ENCODE measurements at regions not wholly inside any gene's neighbourhood (a gene's known extent, or its start where the extent isn't known, plus 50 kb on each side); places are given as distances from the start of the nearest gene placed in this dataset.
"Not testable (repeated sequence)": the region's sequence is repeated elsewhere in the genome, so short reads cannot be mapped to it uniquely, and the experiment has no call there.

GRCh38 chr2:83331810-83332209 lies 1127.3 kb downstream of the SUCLG1 start:
- H3K27ac Mint-ChIP-seq = no peak overlapping the region
- no peak for ATAC-seq

DNA sequence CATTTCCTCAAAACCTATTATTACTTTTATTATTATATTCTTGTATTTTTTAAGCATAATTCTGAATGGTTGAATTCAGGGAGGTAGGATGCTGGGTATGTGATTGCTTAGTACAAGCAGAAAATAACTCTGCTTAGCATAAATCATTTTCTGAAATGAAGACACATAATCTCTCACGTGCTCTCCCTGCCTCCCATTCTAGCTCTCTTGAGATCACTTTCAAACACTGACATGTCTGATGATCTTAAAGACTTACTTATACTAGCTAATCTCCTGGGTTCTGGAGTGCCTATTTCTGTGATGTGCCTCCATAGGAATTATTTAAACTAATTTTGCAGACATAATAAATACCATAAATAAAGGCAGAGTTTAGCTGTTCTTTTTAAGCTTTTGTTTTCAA lies 1136.0 kb downstream of the SUCLG1 start:
- H3K9me3 Mint-ChIP-seq = peaks cover 0 to 4% of the 10 kb centered on the region in 2 donors
- H3K36me3 Mint-ChIP-seq = no peaks in the 10 kb centered on the region
- DNase-seq (ENCODE audit: low spot score in 2 of 2) (no peak), ATAC-seq (no peak)
- no peak overlapping the region for H3K27ac Mint-ChIP-seq

More at GRCh38 chr2:83331810-83332209, 1127.3 kb downstream of the SUCLG1 start:
- DNase-seq (ENCODE audit: low spot score in 2 of 2) = no peak
- peaks cover 3 to 12% of the 10 kb centered on the region in 2 donors for H3K9me3 Mint-ChIP-seq
- no peaks in the 10 kb centered on the region for H3K36me3 Mint-ChIP-seq

DNA sequence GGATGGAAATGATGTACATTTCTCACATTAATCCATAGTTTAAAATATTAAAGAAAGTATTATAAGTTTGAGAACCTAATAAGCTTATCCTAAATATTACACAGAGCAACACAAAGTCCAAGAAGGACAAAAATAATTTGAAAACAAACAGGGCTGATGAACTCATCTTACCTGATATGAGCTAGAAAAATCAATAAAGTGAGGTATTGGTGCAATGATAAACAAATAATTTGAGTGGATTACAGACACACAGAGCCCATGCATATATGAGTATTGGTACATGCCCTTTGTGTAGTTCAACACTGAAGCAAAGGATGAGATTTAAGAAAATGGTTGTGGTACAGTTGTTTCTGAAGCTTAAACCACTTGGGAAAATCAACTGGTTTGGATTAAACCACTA lies 1139.0 kb downstream of the SUCLG1 start:
- Mint-ChIP-seq H3K36me3 (no peaks in the 10 kb centered on the region), H3K9me3 (peaks cover 5 to 10% of the 10 kb centered on the region in 2 donors)
- no peak for DNase-seq (ENCODE audit: low spot score in 2 of 2)

GRCh38 chr2:83305758-83306378 lies 1153.2 kb downstream of the SUCLG1 start:
- H3K36me3 Mint-ChIP-seq = no peaks in the 10 kb centered on the region
- DNase-seq (ENCODE audit: low spot score in 2 of 2) (no peak), ATAC-seq (no peak)
- H3K27ac Mint-ChIP-seq = no peak overlapping the region
- peaks cover 0 to 4% of the 10 kb centered on the region in 2 donors for H3K9me3 Mint-ChIP-seq

More for the DNA sequence above, 1139.0 kb downstream of the SUCLG1 start:
- no peak overlapping the region for H3K27ac Mint-ChIP-seq
- ATAC-seq = no peak

DNA sequence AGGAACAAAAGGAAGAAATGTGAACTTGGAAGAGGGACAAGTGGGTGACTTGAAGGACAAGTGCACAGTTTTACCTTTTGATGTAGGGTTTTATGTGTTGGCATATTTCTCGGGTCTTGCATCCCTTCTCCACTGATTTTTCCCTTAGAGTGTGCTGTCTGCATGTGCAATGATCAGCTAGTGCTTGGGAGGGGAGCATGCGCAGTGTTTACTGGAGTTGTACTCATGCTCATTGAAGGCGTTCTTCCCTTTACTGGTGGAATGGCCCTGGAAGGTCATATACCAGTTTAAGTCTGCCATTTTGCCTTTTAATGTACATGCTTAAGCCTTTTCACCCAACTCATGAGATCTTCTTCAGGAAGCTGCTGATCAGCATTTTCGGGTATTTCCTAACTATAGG lies 1168.0 kb downstream of the SUCLG1 start:
- no peak for DNase-seq (ENCODE audit: low spot score in 2 of 2)
- ATAC-seq = no peak
- Mint-ChIP-seq H3K27ac (no peak overlapping the region), H3K36me3 (no peaks in the 10 kb centered on the region), H3K9me3 (peaks cover 23 to 24% of the 10 kb centered on the region in 2 donors)

DNA sequence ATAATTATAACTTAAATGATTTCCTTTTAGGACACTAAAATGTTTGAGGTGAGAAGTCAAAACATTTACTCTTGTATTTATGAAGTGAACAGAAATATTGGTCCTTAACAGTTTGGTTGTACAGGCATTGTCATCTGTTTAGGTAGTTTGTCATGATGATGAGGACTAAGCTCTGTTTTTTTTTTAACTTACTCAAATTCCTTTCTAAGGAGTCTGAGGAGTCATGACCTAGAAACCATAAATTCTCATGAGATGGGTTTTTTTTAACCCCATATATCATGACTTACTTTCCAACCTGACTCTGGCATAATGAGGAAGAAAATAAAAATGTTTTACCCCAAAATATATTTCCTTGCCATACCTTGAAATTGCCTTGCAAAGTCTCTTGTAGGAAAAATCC lies 1176.2 kb downstream of the SUCLG1 start:
- no peak for ATAC-seq
- Mint-ChIP-seq H3K9me3 (peaks cover 1 to 8% of the 10 kb centered on the region in 2 donors), H3K27ac (no peak overlapping the region), H3K36me3 (no peaks in the 10 kb centered on the region)
- DNase-seq (ENCODE audit: low spot score in 2 of 2) = no peak

DNA sequence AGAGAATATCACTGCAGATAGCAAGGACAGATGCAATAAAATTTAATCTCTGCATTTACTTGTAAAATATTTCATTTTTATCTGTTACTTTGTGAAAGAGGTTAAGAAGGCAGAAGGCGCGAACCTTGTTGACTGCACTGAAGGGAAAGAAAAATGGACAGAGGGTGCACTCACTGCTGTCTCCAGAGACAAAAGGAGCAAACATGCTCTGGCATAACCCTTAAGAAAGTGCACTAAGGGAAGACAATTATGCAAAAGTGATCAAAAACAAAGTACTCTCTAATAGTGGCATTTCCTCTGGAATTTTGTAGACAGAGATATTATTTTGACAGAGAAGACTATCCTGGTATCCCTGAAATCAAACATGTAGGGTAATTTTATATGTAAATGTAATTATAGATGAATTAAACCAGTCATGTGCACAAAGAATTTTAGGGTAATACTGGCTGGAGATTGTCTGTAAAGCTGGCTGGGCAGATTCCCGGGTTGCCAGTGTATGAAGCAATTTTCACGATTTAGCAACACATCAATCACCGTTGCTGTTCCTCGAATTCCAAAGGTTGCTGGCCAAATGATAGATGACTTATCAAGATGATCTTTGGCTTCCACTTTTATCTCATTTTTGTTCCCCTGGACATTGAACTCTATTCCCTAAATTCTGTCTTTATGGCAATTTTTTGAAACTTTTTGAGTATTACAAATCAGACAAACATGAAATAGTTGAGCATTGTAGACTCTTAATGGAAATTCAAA lies 1176.9 kb downstream of the SUCLG1 start:
- Mint-ChIP-seq H3K9me3 (peaks cover 2 to 8% of the 10 kb centered on the region in 2 donors), H3K27ac (no peak overlapping the region), H3K36me3 (no peaks in the 10 kb centered on the region)
- ATAC-seq (no peak), DNase-seq (ENCODE audit: low spot score in 2 of 2) (no peak)

GRCh38 chr2:83280391-83280790 lies 1178.7 kb downstream of the SUCLG1 start:
- H3K9me3 Mint-ChIP-seq = peaks cover 2 to 8% of the 10 kb centered on the region in 2 donors
- no peaks in the 10 kb centered on the region for H3K36me3 Mint-ChIP-seq
- DNase-seq (ENCODE audit: low spot score in 2 of 2) (no peak), ATAC-seq (no peak)
- H3K27ac Mint-ChIP-seq = no peak overlapping the region

- no peak overlapping the region for H3K27ac Mint-ChIP-seq
- no peak for DNase-seq (ENCODE audit: low spot score in 2 of 2)
- H3K36me3 Mint-ChIP-seq = no peaks in the 10 kb centered on the region
- ATAC-seq = no peak
- peaks cover 4 to 6% of the 10 kb centered on the region in 2 donors for H3K9me3 Mint-ChIP-seq
Observed at GRCh38 chr2:83273322-83273721, 1185.8 kb downstream of the SUCLG1 start.

- ATAC-seq (no peak), DNase-seq (ENCODE audit: low spot score in 2 of 2) (no peak)
- Mint-ChIP-seq H3K36me3 (no peaks in the 10 kb centered on the region), H3K9me3 (peaks cover 10 to 11% of the 10 kb centered on the region in 2 donors), H3K27ac (no peak overlapping the region)
Observed at GRCh38 chr2:83261591-83262136, 1197.4 kb downstream of the SUCLG1 start.

GRCh38 chr2:83253848-83254247 lies 1205.2 kb downstream of the SUCLG1 start:
- no peak overlapping the region for H3K27ac Mint-ChIP-seq
- peaks cover 0 to 23% of the 10 kb centered on the region in 2 donors for H3K9me3 Mint-ChIP-seq
- H3K36me3 Mint-ChIP-seq = no peaks in the 10 kb centered on the region
- DNase-seq (ENCODE audit: low spot score in 2 of 2) (no peak), ATAC-seq (no peak)

DNA sequence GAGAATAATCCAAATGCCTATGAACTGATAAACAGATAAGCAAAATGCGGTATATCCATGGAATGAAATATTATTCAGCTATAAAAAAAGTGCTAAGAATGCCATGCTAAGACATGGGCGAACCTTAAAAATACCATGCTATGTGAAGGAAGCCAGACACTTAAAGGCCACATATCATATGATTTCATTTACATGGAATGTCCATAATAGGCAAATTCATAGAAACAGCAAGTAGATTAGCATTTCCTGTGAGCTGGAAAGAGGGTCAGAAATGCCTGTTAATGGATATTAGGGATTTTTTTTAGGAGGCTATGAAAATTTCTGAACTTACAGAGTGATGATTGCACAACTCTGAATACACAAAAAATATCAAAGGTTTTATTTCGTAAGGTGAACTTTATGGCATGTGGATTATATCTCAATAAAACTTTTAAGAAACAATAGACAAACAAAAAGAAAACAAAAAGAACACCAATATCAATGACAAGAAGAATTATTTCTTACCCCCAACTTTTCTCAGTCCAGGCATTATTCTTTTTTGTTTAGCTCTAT lies 1207.7 kb downstream of the SUCLG1 start:
- H3K36me3 Mint-ChIP-seq = peaks cover 0 to 9% of the 10 kb centered on the region in 2 donors
- peaks cover 12 to 27% of the 10 kb centered on the region in 2 donors for H3K9me3 Mint-ChIP-seq
- H3K27ac Mint-ChIP-seq = no peak overlapping the region
- no peak for DNase-seq (ENCODE audit: low spot score in 2 of 2)
- no peak for ATAC-seq

- ATAC-seq; H3K27ac Mint-ChIP-seq; DNase-seq (ENCODE audit: low spot score in 2 of 2): not testable (repeated sequence)
- H3K36me3 Mint-ChIP-seq = peaks cover 0 to 15% of the 10 kb centered on the region in 2 donors
- H3K9me3 Mint-ChIP-seq = peaks cover 12 to 19% of the 10 kb centered on the region in 2 donors
Observed at GRCh38 chr2:83245806-83246537, 1213.1 kb downstream of the SUCLG1 start.

GRCh38 chr2:83240611-83241010 lies 1218.5 kb downstream of the SUCLG1 start:
- Mint-ChIP-seq H3K9me3 (peaks cover 0 to 4% of the 10 kb centered on the region in 2 donors), H3K36me3 (peaks cover 0 to 6% of the 10 kb centered on the region in 2 donors), H3K27ac (no peak overlapping the region)
- ATAC-seq = no peak
- DNase-seq (ENCODE audit: low spot score in 2 of 2) = no peak

GRCh38 chr2:83238111-83238510 lies 1221.0 kb downstream of the SUCLG1 start:
- peaks cover 3 to 5% of the 10 kb centered on the region in 2 donors for H3K9me3 Mint-ChIP-seq
- DNase-seq (ENCODE audit: low spot score in 2 of 2) (no peak), ATAC-seq (no peak)
- H3K27ac Mint-ChIP-seq = peak overlapping the region in 1 of 2 donors; percentile 26
- no peaks in the 10 kb centered on the region for H3K36me3 Mint-ChIP-seq

- ATAC-seq = no peak
- no peak for DNase-seq (ENCODE audit: low spot score in 2 of 2)
- H3K36me3 Mint-ChIP-seq = no peaks in the 10 kb centered on the region
- H3K27ac Mint-ChIP-seq = no peak overlapping the region
- peaks cover 3 to 9% of the 10 kb centered on the region in 2 donors for H3K9me3 Mint-ChIP-seq
Observed at GRCh38 chr2:83234246-83234645, 1224.8 kb downstream of the SUCLG1 start.

- Mint-ChIP-seq H3K36me3 (no peaks in the 10 kb centered on the region), H3K27ac (no peak overlapping the region), H3K9me3 (peaks cover 3 to 9% of the 10 kb centered on the region in 2 donors)
- DNase-seq (ENCODE audit: low spot score in 2 of 2) (no peak), ATAC-seq (no peak)
Observed at GRCh38 chr2:83233781-83234180, 1225.3 kb downstream of the SUCLG1 start.

All from activated naive CD4-positive, alpha-beta T cell treated with anti-CD3 and anti-CD28 coated beads, Interleukin-2, amount 50 U/mL, for 72 hours (primary cell).